Mesothelial cell of epicardium (in vitro differentiated cells): ENCODE measurements at regions not wholly inside any gene's neighbourhood (a gene's known extent, or its start where the extent isn't known, plus 50 kb on each side); places are given as distances from the start of the nearest gene placed in this dataset.

Source experiments
- DNase-seq, 2 experiments: peaks; one replicate each; pipeline ENCODE4 v3.0.0; 2021; ENCODE audit warnings: low spot score in 2 of 2; ENCODE audit not compliant: unreplicated experiment in 2 of 2
- H3K27ac Mint-ChIP-seq: 2 replicates; pipeline ENCODE4 v1.8.0; 2021; ENCODE audit warnings: mixed read lengths
- H3K27me3 Mint-ChIP-seq: 2 replicates; pipeline ENCODE4 v1.8.0; 2021; ENCODE audit warnings: low read depth, mixed read lengths
- H3K36me3 Mint-ChIP-seq: 2 replicates; pipeline ENCODE4 v1.8.0; 2021; ENCODE audit warnings: mixed read lengths
- H3K4me1 Mint-ChIP-seq: 2 replicates; pipeline ENCODE4 v1.8.0; 2021; ENCODE audit warnings: mixed read lengths
- H3K4me3 Mint-ChIP-seq: 2 replicates; pipeline ENCODE4 v1.8.0; 2021; ENCODE audit warnings: mild to moderate bottlenecking, moderate library complexity, mixed read lengths
- H3K9me3 Mint-ChIP-seq: 2 replicates; pipeline ENCODE4 v1.8.0; 2021; ENCODE audit warnings: mixed read lengths
- TF ChIP-seq, protein P1 (sequence below): fragments of 200-600 bp; sonication (generic); IDR thresholded peaks from one replicate; pipeline ENCODE4 v1.5.0; 2021; ENCODE audit warnings: antibody characterized with exemption; ENCODE audit not compliant: unreplicated experiment

DNA sequence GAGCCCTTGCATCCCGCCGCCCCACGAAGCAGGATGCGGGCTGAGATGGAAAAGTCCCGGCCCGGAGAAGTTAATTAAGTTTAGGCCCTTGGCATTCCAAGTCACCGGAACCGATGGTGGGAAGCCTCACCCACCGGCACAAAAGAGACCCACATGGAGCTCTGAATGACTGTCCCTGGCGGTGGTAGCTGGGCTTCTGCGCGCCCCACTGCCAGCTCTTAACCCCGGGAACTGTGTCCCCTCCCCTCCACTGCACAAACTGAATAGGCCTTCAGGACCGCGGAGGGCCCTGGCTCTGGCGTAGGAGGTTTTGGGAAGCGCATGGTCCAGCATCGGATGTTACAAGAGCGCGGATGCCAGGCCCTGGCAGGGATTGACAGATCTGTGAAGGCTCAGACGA is 291.1 kb upstream of the TUT7 start:
- no peak overlapping the region for H3K4me3 Mint-ChIP-seq
- no peak for DNase-seq
- peaks cover 17% of the 10 kb centered on the region for H3K27me3 Mint-ChIP-seq
- no peak overlapping the region for H3K27ac Mint-ChIP-seq
- H3K36me3 Mint-ChIP-seq, result no peaks in the 10 kb centered on the region
- TF ChIP-seq, protein P1, sequence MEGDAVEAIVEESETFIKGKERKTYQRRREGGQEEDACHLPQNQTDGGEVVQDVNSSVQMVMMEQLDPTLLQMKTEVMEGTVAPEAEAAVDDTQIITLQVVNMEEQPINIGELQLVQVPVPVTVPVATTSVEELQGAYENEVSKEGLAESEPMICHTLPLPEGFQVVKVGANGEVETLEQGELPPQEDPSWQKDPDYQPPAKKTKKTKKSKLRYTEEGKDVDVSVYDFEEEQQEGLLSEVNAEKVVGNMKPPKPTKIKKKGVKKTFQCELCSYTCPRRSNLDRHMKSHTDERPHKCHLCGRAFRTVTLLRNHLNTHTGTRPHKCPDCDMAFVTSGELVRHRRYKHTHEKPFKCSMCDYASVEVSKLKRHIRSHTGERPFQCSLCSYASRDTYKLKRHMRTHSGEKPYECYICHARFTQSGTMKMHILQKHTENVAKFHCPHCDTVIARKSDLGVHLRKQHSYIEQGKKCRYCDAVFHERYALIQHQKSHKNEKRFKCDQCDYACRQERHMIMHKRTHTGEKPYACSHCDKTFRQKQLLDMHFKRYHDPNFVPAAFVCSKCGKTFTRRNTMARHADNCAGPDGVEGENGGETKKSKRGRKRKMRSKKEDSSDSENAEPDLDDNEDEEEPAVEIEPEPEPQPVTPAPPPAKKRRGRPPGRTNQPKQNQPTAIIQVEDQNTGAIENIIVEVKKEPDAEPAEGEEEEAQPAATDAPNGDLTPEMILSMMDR, result no peak
- no peaks in the 10 kb centered on the region for H3K9me3 Mint-ChIP-seq
- peaks cover 26% of the 10 kb centered on the region for H3K4me1 Mint-ChIP-seq

- H3K27me3 Mint-ChIP-seq, result peaks cover 17% of the 10 kb centered on the region
Measured at GRCh38 chr9:86644675-86645034, 290.4 kb upstream of the TUT7 start.

GRCh38 chr9:86643946-86644674 is 289.9 kb upstream of the TUT7 start:
- Mint-ChIP-seq H3K9me3 (no peaks in the 10 kb centered on the region), H3K4me1 (peaks cover 34% of the 10 kb centered on the region), H3K36me3 (no peaks in the 10 kb centered on the region), H3K27ac (no peak overlapping the region), H3K4me3 (no peak overlapping the region), H3K27me3 (peaks cover 17% of the 10 kb centered on the region)
- TF ChIP-seq, protein P1, result no peak
- no peak for DNase-seq

More at GRCh38 chr9:86644675-86645034, 290.4 kb upstream of the TUT7 start:
- Mint-ChIP-seq H3K4me1 (peaks cover 32% of the 10 kb centered on the region), H3K36me3 (no peaks in the 10 kb centered on the region), H3K4me3 (no peak overlapping the region), H3K27ac (no peak overlapping the region), H3K9me3 (no peaks in the 10 kb centered on the region)
- TF ChIP-seq, protein P1, result no peak
- no peak for DNase-seq

DNA sequence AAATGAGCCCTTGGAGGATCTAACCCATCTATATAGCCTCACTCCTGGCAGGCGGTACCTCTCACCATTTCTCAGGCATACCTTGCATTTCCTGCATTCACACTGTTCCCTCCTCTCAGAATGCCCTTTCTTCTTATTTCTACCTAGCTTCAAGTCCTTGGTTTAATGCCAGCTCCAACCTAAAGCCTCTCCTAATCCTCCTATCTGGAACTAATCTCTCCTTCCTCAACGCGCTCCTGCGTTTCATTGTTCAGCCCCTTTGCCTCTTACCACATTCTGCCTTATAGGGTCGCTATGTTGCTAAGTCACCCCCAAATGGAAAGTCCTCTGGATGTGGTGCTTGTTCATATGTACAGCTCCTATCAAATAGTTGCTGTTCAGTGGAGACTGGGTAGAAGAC is 288.5 kb upstream of the TUT7 start:
- DNase-seq, result no peak
- H3K36me3 Mint-ChIP-seq, result no peaks in the 10 kb centered on the region
- no peak overlapping the region for H3K4me3 Mint-ChIP-seq
- H3K27ac Mint-ChIP-seq, result no peak overlapping the region
- H3K27me3 Mint-ChIP-seq, result peaks cover 17% of the 10 kb centered on the region
- H3K4me1 Mint-ChIP-seq, result peaks cover 36% of the 10 kb centered on the region
- H3K9me3 Mint-ChIP-seq, result no peaks in the 10 kb centered on the region
- TF ChIP-seq, protein P1, result no peak

GRCh38 chr9:86641970-86642369 is 287.8 kb upstream of the TUT7 start:
- H3K27ac Mint-ChIP-seq, result no peak overlapping the region
- no peaks in the 10 kb centered on the region for H3K9me3 Mint-ChIP-seq
- H3K27me3 Mint-ChIP-seq, result peaks cover 17% of the 10 kb centered on the region
- no peak overlapping the region for H3K4me3 Mint-ChIP-seq
- DNase-seq, result no peak
- TF ChIP-seq, protein P1, result no peak
- peaks cover 43% of the 10 kb centered on the region for H3K4me1 Mint-ChIP-seq
- H3K36me3 Mint-ChIP-seq, result no peaks in the 10 kb centered on the region

GRCh38 chr9:86639899-86640379 is 285.7 kb upstream of the TUT7 start:
- no peaks in the 10 kb centered on the region for H3K9me3 Mint-ChIP-seq

More at GRCh38 chr9:86639899-86640379, 285.7 kb upstream of the TUT7 start:
- peaks cover 17% of the 10 kb centered on the region for H3K27me3 Mint-ChIP-seq
- H3K27ac Mint-ChIP-seq, result no peak overlapping the region
- TF ChIP-seq, protein P1, result no peak
- DNase-seq, result no peak
- peaks cover 54% of the 10 kb centered on the region for H3K4me1 Mint-ChIP-seq
- H3K4me3 Mint-ChIP-seq, result no peak overlapping the region
- H3K36me3 Mint-ChIP-seq, result no peaks in the 10 kb centered on the region
